ENCODE measurements at regions not wholly inside any gene's neighbourhood (a gene's known extent, or its start where the extent isn't known, plus 50 kb on each side); places are given as distances from the start of the nearest gene placed in this dataset.

DNA sequence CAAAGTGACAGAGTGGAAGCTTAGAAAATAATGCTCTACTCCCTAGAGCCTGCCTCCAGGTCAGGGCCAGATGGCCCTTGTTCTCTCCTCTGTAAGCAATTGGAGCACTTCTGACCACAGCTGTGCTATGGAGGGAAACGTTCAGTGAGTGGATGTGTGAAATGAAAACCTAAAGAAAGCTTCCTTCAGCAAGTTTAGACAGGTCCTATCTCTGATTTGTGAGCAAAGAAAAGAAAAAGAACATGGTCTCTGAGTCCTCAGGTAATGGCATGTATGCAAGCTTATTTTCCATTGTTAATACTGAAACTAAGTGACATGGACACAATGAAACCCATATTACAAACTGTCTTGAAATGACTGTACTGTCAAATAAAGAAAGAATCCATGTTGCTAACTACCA, 1486.8 kb downstream of the EFNB2 start:
- TF ChIP-seq RAD21 (IDR thresholded peaks at IDR 0.05; ENCODE audit: low read length) (no peak), POLR2A (IDR thresholded peaks at IDR 0.05; ENCODE audit: low read depth, low read length) (no peak), BHLHE40 (IDR thresholded peaks at IDR 0.05; ENCODE audit: low read depth, low read length) (no peak), SMC3 (IDR thresholded peaks at IDR 0.05; ENCODE audit: low read depth, low read length) (no peak)
- TF ChIP-seq, protein P1, sequence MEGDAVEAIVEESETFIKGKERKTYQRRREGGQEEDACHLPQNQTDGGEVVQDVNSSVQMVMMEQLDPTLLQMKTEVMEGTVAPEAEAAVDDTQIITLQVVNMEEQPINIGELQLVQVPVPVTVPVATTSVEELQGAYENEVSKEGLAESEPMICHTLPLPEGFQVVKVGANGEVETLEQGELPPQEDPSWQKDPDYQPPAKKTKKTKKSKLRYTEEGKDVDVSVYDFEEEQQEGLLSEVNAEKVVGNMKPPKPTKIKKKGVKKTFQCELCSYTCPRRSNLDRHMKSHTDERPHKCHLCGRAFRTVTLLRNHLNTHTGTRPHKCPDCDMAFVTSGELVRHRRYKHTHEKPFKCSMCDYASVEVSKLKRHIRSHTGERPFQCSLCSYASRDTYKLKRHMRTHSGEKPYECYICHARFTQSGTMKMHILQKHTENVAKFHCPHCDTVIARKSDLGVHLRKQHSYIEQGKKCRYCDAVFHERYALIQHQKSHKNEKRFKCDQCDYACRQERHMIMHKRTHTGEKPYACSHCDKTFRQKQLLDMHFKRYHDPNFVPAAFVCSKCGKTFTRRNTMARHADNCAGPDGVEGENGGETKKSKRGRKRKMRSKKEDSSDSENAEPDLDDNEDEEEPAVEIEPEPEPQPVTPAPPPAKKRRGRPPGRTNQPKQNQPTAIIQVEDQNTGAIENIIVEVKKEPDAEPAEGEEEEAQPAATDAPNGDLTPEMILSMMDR (conservative IDR thresholded peaks at IDR 0.05; ENCODE audit: low read depth, low read length): no peak
- TF ChIP-seq, protein P2, sequence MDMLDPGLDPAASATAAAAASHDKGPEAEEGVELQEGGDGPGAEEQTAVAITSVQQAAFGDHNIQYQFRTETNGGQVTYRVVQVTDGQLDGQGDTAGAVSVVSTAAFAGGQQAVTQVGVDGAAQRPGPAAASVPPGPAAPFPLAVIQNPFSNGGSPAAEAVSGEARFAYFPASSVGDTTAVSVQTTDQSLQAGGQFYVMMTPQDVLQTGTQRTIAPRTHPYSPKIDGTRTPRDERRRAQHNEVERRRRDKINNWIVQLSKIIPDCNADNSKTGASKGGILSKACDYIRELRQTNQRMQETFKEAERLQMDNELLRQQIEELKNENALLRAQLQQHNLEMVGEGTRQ (IDR thresholded peaks at IDR 0.05; ENCODE audit: low read depth, low read length): no peak

Measured in IMR-90 (cell line).